Effector memory CD4-positive, alpha-beta T cell (primary cell): ENCODE measurements at regions not wholly inside any gene's neighbourhood (a gene's known extent, or its start where the extent isn't known, plus 50 kb on each side); places are given as distances from the start of the nearest gene placed in this dataset.

Experiments used
- DNase-seq, 3 donors: peaks; one replicate each; pipeline ENCODE4 v3.0.0-alpha.2; 2020
- H3K27ac ChIP-seq: 2 replicates; pipeline ENCODE4 v1.7.0; 2013; ENCODE audit warnings: mild to moderate bottlenecking, low read length, moderate library complexity; ENCODE audit not compliant: insufficient read depth, poor library complexity, severe bottlenecking
- H3K27me3 ChIP-seq: replicated peaks from 2 replicates; pipeline ENCODE4 v1.7.0; 2013; ENCODE audit warnings: mild to moderate bottlenecking, low read length; ENCODE audit not compliant: insufficient read depth, control insufficient read depth, poor library complexity, severe bottlenecking
- H3K36me3 ChIP-seq: 2 replicates; pipeline ENCODE4 v1.7.0; 2013; ENCODE audit warnings: mild to moderate bottlenecking, low read length, moderate library complexity; ENCODE audit not compliant: control insufficient read depth, insufficient read depth
- H3K4me1 ChIP-seq: 2 replicates; pipeline ENCODE4 v1.7.0; 2013; ENCODE audit warnings: low read length, mild to moderate bottlenecking; ENCODE audit not compliant: control insufficient read depth, insufficient read depth, poor library complexity, severe bottlenecking
- H3K4me3 ChIP-seq: 2 replicates; pipeline ENCODE4 v1.7.0; 2013; ENCODE audit warnings: low read length, low read depth, mild to moderate bottlenecking; ENCODE audit not compliant: insufficient read depth, poor library complexity, severe bottlenecking
- H3K9me3 ChIP-seq: 2 replicates; pipeline ENCODE4 v1.7.0; 2013; ENCODE audit warnings: mild to moderate bottlenecking, low read length, moderate library complexity; ENCODE audit not compliant: control insufficient read depth

- no peaks in the 10 kb centered on the region for H3K9me3 ChIP-seq
- no peaks in the 10 kb centered on the region for H3K36me3 ChIP-seq
- H3K27ac ChIP-seq, result no peak overlapping the region
- no peaks in the 10 kb centered on the region for H3K27me3 ChIP-seq
- no peak overlapping the region for H3K4me3 ChIP-seq
- no peak for DNase-seq
- no peaks in the 10 kb centered on the region for H3K4me1 ChIP-seq
These were observed 381.6 kb downstream of the NYAP2 start for GRCh38 chr2:225781145-225781544.

- Histone ChIP-seq H3K9me3 (no peaks in the 10 kb centered on the region), H3K27me3 (no peaks in the 10 kb centered on the region)
- DNase-seq, result no peak
These were observed 380.3 kb downstream of the NYAP2 start for GRCh38 chr2:225779829-225780228.

GRCh38 chr2:225773148-225773547, 373.6 kb downstream of the NYAP2 start:
- Histone ChIP-seq H3K4me1 (no peaks in the 10 kb centered on the region), H3K4me3 (no peak overlapping the region), H3K27ac (no peak overlapping the region), H3K27me3 (no peaks in the 10 kb centered on the region), H3K9me3 (no peaks in the 10 kb centered on the region), H3K36me3 (no peaks in the 10 kb centered on the region)
- no peak for DNase-seq

More at GRCh38 chr2:225779829-225780228, 380.3 kb downstream of the NYAP2 start:
- Histone ChIP-seq H3K4me1 (no peaks in the 10 kb centered on the region), H3K36me3 (no peaks in the 10 kb centered on the region), H3K27ac (no peak overlapping the region), H3K4me3 (no peak overlapping the region)

- Histone ChIP-seq H3K4me1 (no peaks in the 10 kb centered on the region), H3K27me3 (no peaks in the 10 kb centered on the region), H3K4me3 (no peak overlapping the region), H3K36me3 (no peaks in the 10 kb centered on the region), H3K9me3 (no peaks in the 10 kb centered on the region), H3K27ac (no peak overlapping the region)
- no peak for DNase-seq
These were observed 372.2 kb downstream of the NYAP2 start for GRCh38 chr2:225771701-225772100.

GRCh38 chr2:225768741-225769140, 369.2 kb downstream of the NYAP2 start:
- Histone ChIP-seq H3K4me1 (no peaks in the 10 kb centered on the region), H3K4me3 (no peak overlapping the region), H3K36me3 (no peaks in the 10 kb centered on the region), H3K27ac (no peak overlapping the region), H3K27me3 (no peaks in the 10 kb centered on the region), H3K9me3 (no peaks in the 10 kb centered on the region)
- DNase-seq, result no peak

GRCh38 chr2:225766431-225766830, 366.9 kb downstream of the NYAP2 start:
- H3K4me3 ChIP-seq, result no peak overlapping the region
- no peaks in the 10 kb centered on the region for H3K4me1 ChIP-seq
- H3K27me3 ChIP-seq, result no peaks in the 10 kb centered on the region
- no peaks in the 10 kb centered on the region for H3K9me3 ChIP-seq
- H3K27ac ChIP-seq, result no peak overlapping the region
- no peak for DNase-seq
- no peaks in the 10 kb centered on the region for H3K36me3 ChIP-seq

- Histone ChIP-seq H3K4me3 (no peak overlapping the region), H3K27ac (no peak overlapping the region), H3K4me1 (no peaks in the 10 kb centered on the region), H3K9me3 (no peaks in the 10 kb centered on the region), H3K36me3 (no peaks in the 10 kb centered on the region), H3K27me3 (no peaks in the 10 kb centered on the region)
- DNase-seq, result no peak
These were observed 366.3 kb downstream of the NYAP2 start for GRCh38 chr2:225765820-225766219.

GRCh38 chr2:225764346-225764745, 364.8 kb downstream of the NYAP2 start:
- Histone ChIP-seq H3K27me3 (no peaks in the 10 kb centered on the region), H3K36me3 (no peaks in the 10 kb centered on the region), H3K27ac (no peak overlapping the region), H3K4me3 (no peak overlapping the region), H3K4me1 (no peaks in the 10 kb centered on the region), H3K9me3 (no peaks in the 10 kb centered on the region)
- no peak for DNase-seq

GRCh38 chr2:225763711-225764110, 364.2 kb downstream of the NYAP2 start:
- no peak for DNase-seq
- no peaks in the 10 kb centered on the region for H3K9me3 ChIP-seq

GRCh38 chr2:225761396-225761795, 361.9 kb downstream of the NYAP2 start:
- Histone ChIP-seq H3K4me3 (no peak overlapping the region), H3K4me1 (no peaks in the 10 kb centered on the region), H3K27ac (no peak overlapping the region), H3K9me3 (no peaks in the 10 kb centered on the region), H3K36me3 (no peaks in the 10 kb centered on the region), H3K27me3 (no peaks in the 10 kb centered on the region)
- DNase-seq, result no peak

More at GRCh38 chr2:225763711-225764110, 364.2 kb downstream of the NYAP2 start:
- Histone ChIP-seq H3K27me3 (no peaks in the 10 kb centered on the region), H3K27ac (no peak overlapping the region), H3K36me3 (no peaks in the 10 kb centered on the region), H3K4me3 (no peak overlapping the region), H3K4me1 (no peaks in the 10 kb centered on the region)

- Histone ChIP-seq H3K27ac (no peak overlapping the region), H3K4me3 (no peak overlapping the region), H3K27me3 (no peaks in the 10 kb centered on the region), H3K9me3 (no peaks in the 10 kb centered on the region), H3K4me1 (no peaks in the 10 kb centered on the region), H3K36me3 (no peaks in the 10 kb centered on the region)
- no peak for DNase-seq
These were observed 357.7 kb downstream of the NYAP2 start for GRCh38 chr2:225757248-225757647.
